Mucosa of stomach (tissue), 1 donor: ENCODE measurements at regions not wholly inside any gene's neighbourhood (a gene's known extent, or its start where the extent isn't known, plus 50 kb on each side); places are given as distances from the start of the nearest gene placed in this dataset.

Source experiments
- H3K27me3 ChIP-seq: one replicate; pipeline ENCODE4 v1.7.0; 2013; ENCODE audit warnings: mild to moderate bottlenecking, low read length; ENCODE audit not compliant: control insufficient read depth, insufficient read depth
- H3K36me3 ChIP-seq: one replicate; pipeline ENCODE4 v1.7.0; 2013; ENCODE audit warnings: low read length; ENCODE audit not compliant: control insufficient read depth, insufficient read depth
- H3K4me1 ChIP-seq: one replicate; pipeline ENCODE4 v1.7.0; 2013; ENCODE audit warnings: mild to moderate bottlenecking, low read length; ENCODE audit not compliant: control insufficient read depth, insufficient read depth
- H3K4me3 ChIP-seq: one replicate; pipeline ENCODE4 v1.7.0; 2013; ENCODE audit warnings: low read length
- H3K9ac ChIP-seq: one replicate; pipeline ENCODE4 v1.7.0; 2013; ENCODE audit warnings: mild to moderate bottlenecking, low read length, moderate library complexity
- H3K9me3 ChIP-seq: one replicate; pipeline ENCODE4 v1.7.0; 2013; ENCODE audit warnings: mild to moderate bottlenecking, low read length, moderate library complexity; ENCODE audit not compliant: control insufficient read depth
- donor health status: Pancreatic carcinoma.

- no peak overlapping the region for H3K4me3 ChIP-seq
- no peaks in the 10 kb centered on the region for H3K27me3 ChIP-seq
- H3K9ac ChIP-seq, result no peak overlapping the region
- no peaks in the 10 kb centered on the region for H3K36me3 ChIP-seq
- peaks cover 16% of the 10 kb centered on the region for H3K4me1 ChIP-seq
- no peaks in the 10 kb centered on the region for H3K9me3 ChIP-seq
These were observed 355.8 kb upstream of the RGS6 start for GRCh38 chr14:71576472-71576871.

GRCh38 chr14:71579331-71579730 is 352.9 kb upstream of the RGS6 start:
- Histone ChIP-seq H3K36me3 (no peaks in the 10 kb centered on the region), H3K4me1 (peaks cover 11% of the 10 kb centered on the region), H3K27me3 (no peaks in the 10 kb centered on the region), H3K4me3 (no peak overlapping the region), H3K9me3 (no peaks in the 10 kb centered on the region), H3K9ac (no peak overlapping the region)

GRCh38 chr14:71582705-71583104 is 349.5 kb upstream of the RGS6 start:
- Histone ChIP-seq H3K9ac (no peak overlapping the region), H3K4me1 (no peaks in the 10 kb centered on the region), H3K27me3 (no peaks in the 10 kb centered on the region), H3K9me3 (no peaks in the 10 kb centered on the region), H3K4me3 (no peak overlapping the region), H3K36me3 (no peaks in the 10 kb centered on the region)

GRCh38 chr14:71583194-71583593 is 349.0 kb upstream of the RGS6 start:
- Histone ChIP-seq H3K9me3 (no peaks in the 10 kb centered on the region), H3K9ac (no peak overlapping the region), H3K4me1 (no peaks in the 10 kb centered on the region), H3K36me3 (no peaks in the 10 kb centered on the region), H3K4me3 (no peak overlapping the region), H3K27me3 (no peaks in the 10 kb centered on the region)

GRCh38 chr14:71583705-71584104 is 348.5 kb upstream of the RGS6 start:
- Histone ChIP-seq H3K9me3 (no peaks in the 10 kb centered on the region), H3K36me3 (no peaks in the 10 kb centered on the region), H3K27me3 (no peaks in the 10 kb centered on the region), H3K4me3 (no peak overlapping the region), H3K9ac (no peak overlapping the region), H3K4me1 (no peaks in the 10 kb centered on the region)

- Histone ChIP-seq H3K4me3 (no peak overlapping the region), H3K9ac (no peak overlapping the region), H3K27me3 (no peaks in the 10 kb centered on the region), H3K9me3 (no peaks in the 10 kb centered on the region), H3K36me3 (no peaks in the 10 kb centered on the region), H3K4me1 (no peaks in the 10 kb centered on the region)
These were observed 346.9 kb upstream of the RGS6 start for GRCh38 chr14:71585361-71585760.

GRCh38 chr14:71586131-71586897 is 345.9 kb upstream of the RGS6 start:
- Histone ChIP-seq H3K4me1 (no peaks in the 10 kb centered on the region), H3K9me3 (no peaks in the 10 kb centered on the region), H3K4me3 (no peak overlapping the region), H3K36me3 (no peaks in the 10 kb centered on the region), H3K27me3 (no peaks in the 10 kb centered on the region), H3K9ac (no peak overlapping the region)

- Histone ChIP-seq H3K36me3 (no peaks in the 10 kb centered on the region), H3K9me3 (no peaks in the 10 kb centered on the region), H3K9ac (no peak overlapping the region), H3K4me3 (no peak overlapping the region), H3K4me1 (peaks cover 8% of the 10 kb centered on the region), H3K27me3 (no peaks in the 10 kb centered on the region)
These were observed 344.2 kb upstream of the RGS6 start for GRCh38 chr14:71588028-71588427.

GRCh38 chr14:71588576-71589215 is 343.5 kb upstream of the RGS6 start:
- H3K27me3 ChIP-seq, result no peaks in the 10 kb centered on the region
- no peak overlapping the region for H3K9ac ChIP-seq
- H3K36me3 ChIP-seq, result no peaks in the 10 kb centered on the region
- H3K9me3 ChIP-seq, result no peaks in the 10 kb centered on the region
- H3K4me1 ChIP-seq, result peaks cover 8% of the 10 kb centered on the region
- H3K4me3 ChIP-seq, result no peak overlapping the region

GRCh38 chr14:71589609-71590008 is 342.6 kb upstream of the RGS6 start:
- no peaks in the 10 kb centered on the region for H3K36me3 ChIP-seq
- no peak overlapping the region for H3K9ac ChIP-seq
- no peaks in the 10 kb centered on the region for H3K9me3 ChIP-seq

GRCh38 chr14:71590131-71590530 is 342.1 kb upstream of the RGS6 start:
- Histone ChIP-seq H3K9me3 (no peaks in the 10 kb centered on the region), H3K36me3 (no peaks in the 10 kb centered on the region), H3K9ac (no peak overlapping the region), H3K4me1 (peaks cover 8% of the 10 kb centered on the region), H3K27me3 (no peaks in the 10 kb centered on the region), H3K4me3 (no peak overlapping the region)

More at GRCh38 chr14:71589609-71590008, 342.6 kb upstream of the RGS6 start:
- Histone ChIP-seq H3K4me1 (peaks cover 8% of the 10 kb centered on the region), H3K4me3 (no peak overlapping the region), H3K27me3 (no peaks in the 10 kb centered on the region)

GRCh38 chr14:71591231-71591630 is 341.0 kb upstream of the RGS6 start:
- no peaks in the 10 kb centered on the region for H3K27me3 ChIP-seq
- H3K9me3 ChIP-seq, result no peaks in the 10 kb centered on the region
- H3K4me3 ChIP-seq, result no peak overlapping the region
- no peaks in the 10 kb centered on the region for H3K36me3 ChIP-seq
- peaks cover 8% of the 10 kb centered on the region for H3K4me1 ChIP-seq
- no peak overlapping the region for H3K9ac ChIP-seq
